GM23338 (cell line): ENCODE measurements at regions not wholly inside any gene's neighbourhood (a gene's known extent, or its start where the extent isn't known, plus 50 kb on each side); places are given as distances from the start of the nearest gene placed in this dataset.

Experiments
- ATAC-seq: fragments of 200-7000 bp; cut with Tn5 transposase; 3 replicates; pipeline ENCODE4 v1.9.1; 2020
- DNase-seq: peaks from one replicate; pipeline ENCODE4 v3.0.0-alpha.2; 2015; ENCODE audit warnings: low spot score
- H2AFZ ChIP-seq: fragments of 200-600 bp; sonication (generic); 2 replicates; pipeline ENCODE4 v1.8.0; 2016; ENCODE audit warnings: antibody characterized with exemption, mild to moderate bottlenecking, moderate library complexity
- H3F3A ChIP-seq: fragments of 200-600 bp; sonication (generic); replicated peaks from 2 replicates; pipeline ENCODE4 v1.8.0; 2017; ENCODE audit warnings: antibody characterized with exemption, mixed run types, low read depth
- H3K27ac ChIP-seq: fragments of 200-600 bp; sonication (generic); 2 replicates; pipeline ENCODE4 v1.6.1; 2016; ENCODE audit warnings: low read depth
- H3K27me3 ChIP-seq: fragments of 200-600 bp; sonication (generic); 2 replicates; pipeline ENCODE4 v1.8.0; 2016; ENCODE audit warnings: mild to moderate bottlenecking, mixed run types, moderate library complexity; ENCODE audit not compliant: insufficient read depth
- H3K36me3 ChIP-seq: fragments of 200-600 bp; sonication (generic); 2 replicates; pipeline ENCODE4 v1.8.0; 2016; ENCODE audit warnings: mild to moderate bottlenecking; ENCODE audit not compliant: insufficient read depth
- H3K4me1 ChIP-seq: fragments of 200-600 bp; sonication (generic); 2 replicates; pipeline ENCODE4 v1.8.0; 2016; ENCODE audit warnings: mild to moderate bottlenecking, moderate library complexity; ENCODE audit not compliant: insufficient read depth
- H3K4me2 ChIP-seq: fragments of 200-600 bp; sonication (generic); 2 replicates; pipeline ENCODE4 v1.7.1; 2017; ENCODE audit warnings: mixed run types
- H3K4me3 ChIP-seq: fragments of 200-600 bp; sonication (generic); 2 replicates; pipeline ENCODE4 v1.6.1; 2016; ENCODE audit warnings: mixed run types
- H3K79me2 ChIP-seq: fragments of 200-600 bp; sonication (generic); replicated peaks from 2 replicates; pipeline ENCODE4 v1.8.0; 2017; ENCODE audit warnings: mild to moderate bottlenecking; ENCODE audit not compliant: insufficient read depth
- H3K9me2 ChIP-seq: fragments of 200-600 bp; sonication (generic); 2 replicates; pipeline ENCODE4 v1.8.0; 2017; ENCODE audit not compliant: insufficient read depth
- H4K20me1 ChIP-seq: fragments of 200-600 bp; sonication (generic); replicated peaks from 2 replicates; pipeline ENCODE4 v1.8.0; 2017; ENCODE audit warnings: mild to moderate bottlenecking; ENCODE audit not compliant: insufficient read depth
- H3K27ac Mint-ChIP-seq: 2 replicates; pipeline ENCODE4 v1.8.0; 2020; ENCODE audit warnings: inconsistent platforms, mild to moderate bottlenecking, moderate library complexity, mixed read lengths
- H3K27me3 Mint-ChIP-seq: 3 replicates; pipeline ENCODE4 v1.8.0; 2022; ENCODE audit warnings: low read depth, mild to moderate bottlenecking, moderate library complexity, mixed read lengths, inconsistent platforms; ENCODE audit not compliant: insufficient read depth, poor library complexity
- H3K36me3 Mint-ChIP-seq: 3 replicates; pipeline ENCODE4 v1.8.0; 2021; ENCODE audit warnings: low read depth, mild to moderate bottlenecking, inconsistent platforms, moderate library complexity, mixed read lengths
- H3K4me1 Mint-ChIP-seq: 3 replicates; pipeline ENCODE4 v1.8.0; 2020; ENCODE audit warnings: mild to moderate bottlenecking, inconsistent platforms, mixed read lengths
- H3K4me3 Mint-ChIP-seq: 3 replicates; pipeline ENCODE4 v1.8.0; 2021; ENCODE audit warnings: moderate library complexity, mild to moderate bottlenecking, inconsistent platforms, mixed read lengths
- H3K9me3 Mint-ChIP-seq: 3 replicates; pipeline ENCODE4 v1.8.0; 2020; ENCODE audit warnings: moderate library complexity, mild to moderate bottlenecking, inconsistent platforms, mixed read lengths
- CREB1 ChIP-seq: fragments of 250-450 bp; sonication (Bioruptor Pico); IDR thresholded peaks from 2 replicates; pipeline ENCODE4 v1.5.0; 2020; ENCODE audit warnings: low read depth, mild to moderate bottlenecking, moderate library complexity
- EZH2 ChIP-seq: fragments of 200-600 bp; sonication (generic); IDR thresholded peaks from one replicate; pipeline ENCODE4 v1.8.0; 2017; ENCODE audit warnings: antibody characterized with exemption, mild to moderate bottlenecking, low read depth; ENCODE audit not compliant: unreplicated experiment
- EZH2phosphoT487 ChIP-seq: fragments of 200-600 bp; sonication (generic); IDR thresholded peaks from one replicate; pipeline ENCODE4 v1.8.1; 2018; ENCODE audit warnings: antibody characterized with exemption; ENCODE audit not compliant: unreplicated experiment
- POLR2AphosphoS5 ChIP-seq: IDR thresholded peaks from 2 replicates; pipeline ENCODE4 v1.6.1; 2016; ENCODE audit warnings: antibody characterized with exemption, low read depth
- REST ChIP-seq: IDR thresholded peaks from one replicate; pipeline ENCODE4 v1.6.1; 2018; ENCODE audit warnings: antibody characterized with exemption; ENCODE audit not compliant: unreplicated experiment
- STAT1 ChIP-seq: IDR thresholded peaks from one replicate; pipeline ENCODE4 v1.6.1; 2016; ENCODE audit warnings: antibody characterized with exemption; ENCODE audit not compliant: unreplicated experiment
- ZNF114 ChIP-seq: fragments of 250-450 bp; sonication (Bioruptor Pico); IDR thresholded peaks from 2 replicates; pipeline ENCODE4 v1.5.0; 2020; ENCODE audit warnings: mild to moderate bottlenecking, moderate library complexity
- ZNF331 ChIP-seq: fragments of 250-450 bp; sonication (Bioruptor Pico); IDR thresholded peaks from 2 replicates; pipeline ENCODE4 v1.5.0; 2020; ENCODE audit warnings: low read depth, mild to moderate bottlenecking, moderate library complexity
- TF ChIP-seq, protein P1 (sequence below), 2 experiments: fragments of 200-600 bp in 1 of 2; sonication (generic) in 1 of 2; conservative IDR thresholded peaks; 2 replicates each; pipeline versions ENCODE4 v1.5.1 to v1.6.1; 2016 to 2017; ENCODE audit warnings: antibody characterized with exemption in 2 of 2, low read depth in 2 of 2, mild to moderate bottlenecking in 2 of 2, moderate library complexity in 1 of 2
- TF ChIP-seq, protein P2 (sequence below): IDR thresholded peaks from 2 replicates; pipeline ENCODE4 v1.6.1; 2016; ENCODE audit warnings: antibody characterized with exemption

- Mint-ChIP-seq H3K36me3 (no peaks in the 10 kb centered on the region), H3K4me3 (no peak overlapping the region), H3K9me3 (no peaks in the 10 kb centered on the region), H3K27me3 (peaks cover 2% of the 10 kb centered on the region), H3K4me1 (peaks cover 12% of the 10 kb centered on the region), H3K27ac (no peak overlapping the region)
- DNase-seq = no peak
- Histone ChIP-seq H3K4me3 (no peak overlapping the region), H3K79me2 (no peaks in the 10 kb centered on the region), H3K27me3 (no peaks in the 10 kb centered on the region), H3K27ac (no peak overlapping the region), H3K36me3 (no peaks in the 10 kb centered on the region), H2AFZ (no peak overlapping the region), H4K20me1 (0 out of 2 replicates have a peak, but pooled peaks cover 3% of the 10 kb centered on the region), H3K4me2 (no peak overlapping the region), H3F3A (no peaks in the 10 kb centered on the region), H3K4me1 (peaks cover 4% of the 10 kb centered on the region; the same call in 1 of the 2 replicates), H3K9me2 (peaks cover 6% of the 10 kb centered on the region; the same call in 1 of the 2 replicates)
- peak; percentile 43; the same call in 2 of the 3 replicates for ATAC-seq
- no peak for TF ChIP-seq POLR2AphosphoS5
- TF ChIP-seq, protein P1, sequence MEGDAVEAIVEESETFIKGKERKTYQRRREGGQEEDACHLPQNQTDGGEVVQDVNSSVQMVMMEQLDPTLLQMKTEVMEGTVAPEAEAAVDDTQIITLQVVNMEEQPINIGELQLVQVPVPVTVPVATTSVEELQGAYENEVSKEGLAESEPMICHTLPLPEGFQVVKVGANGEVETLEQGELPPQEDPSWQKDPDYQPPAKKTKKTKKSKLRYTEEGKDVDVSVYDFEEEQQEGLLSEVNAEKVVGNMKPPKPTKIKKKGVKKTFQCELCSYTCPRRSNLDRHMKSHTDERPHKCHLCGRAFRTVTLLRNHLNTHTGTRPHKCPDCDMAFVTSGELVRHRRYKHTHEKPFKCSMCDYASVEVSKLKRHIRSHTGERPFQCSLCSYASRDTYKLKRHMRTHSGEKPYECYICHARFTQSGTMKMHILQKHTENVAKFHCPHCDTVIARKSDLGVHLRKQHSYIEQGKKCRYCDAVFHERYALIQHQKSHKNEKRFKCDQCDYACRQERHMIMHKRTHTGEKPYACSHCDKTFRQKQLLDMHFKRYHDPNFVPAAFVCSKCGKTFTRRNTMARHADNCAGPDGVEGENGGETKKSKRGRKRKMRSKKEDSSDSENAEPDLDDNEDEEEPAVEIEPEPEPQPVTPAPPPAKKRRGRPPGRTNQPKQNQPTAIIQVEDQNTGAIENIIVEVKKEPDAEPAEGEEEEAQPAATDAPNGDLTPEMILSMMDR (conservative IDR thresholded peaks at IDR 0.05; ENCODE audit: low read depth in 2 of 2) = no peak
- no peak for TF ChIP-seq REST
- no peak for TF ChIP-seq EZH2
- TF ChIP-seq ZNF114 = no peak
- TF ChIP-seq, protein P2, sequence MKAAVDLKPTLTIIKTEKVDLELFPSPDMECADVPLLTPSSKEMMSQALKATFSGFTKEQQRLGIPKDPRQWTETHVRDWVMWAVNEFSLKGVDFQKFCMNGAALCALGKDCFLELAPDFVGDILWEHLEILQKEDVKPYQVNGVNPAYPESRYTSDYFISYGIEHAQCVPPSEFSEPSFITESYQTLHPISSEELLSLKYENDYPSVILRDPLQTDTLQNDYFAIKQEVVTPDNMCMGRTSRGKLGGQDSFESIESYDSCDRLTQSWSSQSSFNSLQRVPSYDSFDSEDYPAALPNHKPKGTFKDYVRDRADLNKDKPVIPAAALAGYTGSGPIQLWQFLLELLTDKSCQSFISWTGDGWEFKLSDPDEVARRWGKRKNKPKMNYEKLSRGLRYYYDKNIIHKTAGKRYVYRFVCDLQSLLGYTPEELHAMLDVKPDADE = no peak
- TF ChIP-seq CREB1 (CRISPR knock-in tag) = no peak
- no peak for TF ChIP-seq EZH2phosphoT487
- no peak for TF ChIP-seq STAT1
- TF ChIP-seq ZNF331 (CRISPR knock-in tag) = no peak
These were observed 185.7 kb downstream of the KCNRG start for GRCh38 chr13:50200988-50201387.
